ENCODE measurements at regions not wholly inside any gene's neighbourhood (a gene's known extent, or its start where the extent isn't known, plus 50 kb on each side); places are given as distances from the start of the nearest gene placed in this dataset.

DNA sequence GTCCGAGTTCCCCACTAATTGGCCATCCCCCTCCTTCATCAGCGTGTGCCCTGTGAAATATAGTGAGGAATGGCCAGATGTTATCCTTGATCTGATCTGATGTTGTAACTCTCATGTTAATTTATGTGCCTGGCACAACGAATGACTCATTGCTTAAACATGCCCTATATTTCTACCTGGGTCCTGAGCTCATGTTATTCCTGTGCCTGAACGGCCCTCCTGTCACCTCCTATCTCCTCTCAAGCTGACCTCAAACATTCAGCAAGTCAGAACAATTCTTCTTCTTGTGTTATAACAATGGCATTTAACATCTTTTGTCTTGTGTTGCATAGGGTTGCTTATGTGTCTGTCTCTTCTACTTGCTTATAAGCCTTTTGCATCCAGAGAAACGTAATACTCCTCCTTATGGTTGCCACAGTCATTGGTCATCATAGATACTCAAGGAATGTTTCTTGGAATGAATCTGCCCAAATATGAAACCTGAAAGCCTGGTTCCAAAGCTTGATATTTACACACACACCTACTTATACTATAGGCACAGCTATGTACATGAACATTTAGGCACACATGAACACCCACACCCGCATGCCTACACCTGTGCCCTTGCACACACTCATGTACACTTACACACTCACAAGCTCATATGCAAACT lies 80.2 kb upstream of the PHLPP1 start:
- no peak for DNase-seq
- Histone ChIP-seq H3K36me3 (ENCODE audit: insufficient read depth in 1 of 2, low read depth in 1 of 2) (no peaks in the 10 kb centered on the region), H3K4me3 (no peak overlapping the region), H3K4me1 (no peaks in the 10 kb centered on the region), H3K9me3 (no peaks in the 10 kb centered on the region), H3K27me3 (ENCODE audit: insufficient read depth in 3 of 3, low read length in 2 of 3) (peaks cover 0 to 5% (median 1%) of the 10 kb centered on the region in 3 donors), H3K27ac (no peak overlapping the region)
- ATAC-seq: no peak
- intact Hi-C loops (cut with DNase I): loop anchor here in 1 of 2 donors (5.0 kb wide), 1 partner anchor 347 kb away; no protein-coding TSS in a partner anchor
- TF ChIP-seq, protein P1, sequence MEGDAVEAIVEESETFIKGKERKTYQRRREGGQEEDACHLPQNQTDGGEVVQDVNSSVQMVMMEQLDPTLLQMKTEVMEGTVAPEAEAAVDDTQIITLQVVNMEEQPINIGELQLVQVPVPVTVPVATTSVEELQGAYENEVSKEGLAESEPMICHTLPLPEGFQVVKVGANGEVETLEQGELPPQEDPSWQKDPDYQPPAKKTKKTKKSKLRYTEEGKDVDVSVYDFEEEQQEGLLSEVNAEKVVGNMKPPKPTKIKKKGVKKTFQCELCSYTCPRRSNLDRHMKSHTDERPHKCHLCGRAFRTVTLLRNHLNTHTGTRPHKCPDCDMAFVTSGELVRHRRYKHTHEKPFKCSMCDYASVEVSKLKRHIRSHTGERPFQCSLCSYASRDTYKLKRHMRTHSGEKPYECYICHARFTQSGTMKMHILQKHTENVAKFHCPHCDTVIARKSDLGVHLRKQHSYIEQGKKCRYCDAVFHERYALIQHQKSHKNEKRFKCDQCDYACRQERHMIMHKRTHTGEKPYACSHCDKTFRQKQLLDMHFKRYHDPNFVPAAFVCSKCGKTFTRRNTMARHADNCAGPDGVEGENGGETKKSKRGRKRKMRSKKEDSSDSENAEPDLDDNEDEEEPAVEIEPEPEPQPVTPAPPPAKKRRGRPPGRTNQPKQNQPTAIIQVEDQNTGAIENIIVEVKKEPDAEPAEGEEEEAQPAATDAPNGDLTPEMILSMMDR (IDR thresholded peaks at IDR 0.05): no peak
- WGBS, 3 donors: 69 to 75% (median 73%) methylated on average over 6 of the region's 6 CpGs

DNA sequence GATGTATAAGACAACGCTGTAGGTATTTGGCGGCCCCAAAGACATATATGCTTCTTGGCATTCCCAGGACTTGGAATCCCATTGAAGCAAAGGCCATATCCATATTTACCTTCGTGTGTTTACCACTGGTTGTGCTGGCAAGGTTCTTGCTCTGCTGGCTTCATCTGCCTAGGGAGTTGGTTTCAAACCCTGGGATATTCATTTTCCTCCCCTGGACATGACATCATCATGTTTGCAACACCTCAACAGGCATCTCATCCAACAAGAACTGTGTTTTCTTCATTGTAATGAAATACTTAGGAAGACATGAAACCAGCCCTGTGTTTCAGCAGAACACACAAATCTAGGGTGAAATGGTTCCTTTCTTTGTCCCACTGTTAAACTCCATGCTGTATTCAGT lies 77.9 kb upstream of the PHLPP1 start:
- H3K4me1 ChIP-seq: no peaks in the 10 kb centered on the region
- H3K9me3 ChIP-seq: no peaks in the 10 kb centered on the region
- no peaks in the 10 kb centered on the region for H3K36me3 ChIP-seq (ENCODE audit: insufficient read depth in 1 of 2, low read depth in 1 of 2)
- H3K4me3 ChIP-seq: no peak overlapping the region
- no peak overlapping the region for H3K27ac ChIP-seq
- 72 to 91% (median 82%) methylated on average over 3 of the region's 3 CpGs for WGBS, 3 donors
- ATAC-seq: no peak
- intact Hi-C loops (cut with DNase I): loop anchor here in 1 of 2 donors (5.0 kb wide), 1 partner anchor 345 kb away; no protein-coding TSS in a partner anchor
- no peak for DNase-seq
- peaks cover 0 to 1% (median under 1%) of the 10 kb centered on the region in 3 donors for H3K27me3 ChIP-seq (ENCODE audit: insufficient read depth in 3 of 3, low read length in 2 of 3)
- TF ChIP-seq, protein P1 (IDR thresholded peaks at IDR 0.05): no peak

DNA sequence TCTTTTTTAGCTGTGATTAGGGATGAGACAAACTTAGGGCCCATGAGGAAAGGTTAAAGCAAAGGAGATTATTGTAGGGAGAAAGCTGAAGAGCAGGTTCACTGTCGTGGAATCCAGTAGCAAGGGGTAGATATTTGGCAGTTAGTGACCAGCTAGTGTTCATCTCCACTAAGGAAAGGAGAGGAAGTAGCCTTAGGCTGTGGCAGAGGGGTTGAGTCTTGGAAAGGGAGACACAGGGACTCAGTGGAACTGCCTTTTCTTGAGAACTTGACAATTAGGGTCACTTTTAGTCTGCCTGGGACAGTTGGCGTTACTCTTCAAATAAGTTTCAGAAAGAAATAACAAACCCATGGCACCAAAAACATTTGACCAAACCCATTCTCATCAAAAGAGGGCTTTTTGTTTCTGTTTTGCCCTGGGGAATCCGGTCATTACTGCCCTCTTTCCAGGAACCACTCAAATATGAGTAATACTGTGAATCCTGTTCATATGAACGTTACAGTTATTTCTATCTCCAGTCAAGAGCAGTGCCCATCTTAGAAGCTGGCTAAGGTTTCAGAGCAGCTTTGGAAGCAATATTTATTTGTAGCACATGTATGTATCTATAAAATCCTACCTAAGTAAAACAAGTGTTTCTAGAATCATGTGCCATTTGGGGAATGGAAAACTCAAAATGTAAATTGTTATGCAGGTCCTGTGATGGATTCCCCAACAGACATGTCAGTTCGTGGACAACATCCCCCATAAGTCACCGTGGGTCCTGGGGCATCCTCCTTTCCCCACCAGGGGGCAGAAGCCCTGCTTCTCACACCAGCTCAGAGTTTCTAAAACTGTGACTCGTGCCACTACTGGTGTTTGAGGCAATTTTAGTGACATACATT lies 77.3 kb upstream of the PHLPP1 start:
- intact Hi-C loops (cut with DNase I): loop anchor here in 1 of 2 donors (5.0 kb wide), 1 partner anchor 344 kb away; no protein-coding TSS in a partner anchor
- WGBS, 3 donors: 57 to 59% (median 57%) methylated on average over 7 of the region's 7 CpGs

DNA sequence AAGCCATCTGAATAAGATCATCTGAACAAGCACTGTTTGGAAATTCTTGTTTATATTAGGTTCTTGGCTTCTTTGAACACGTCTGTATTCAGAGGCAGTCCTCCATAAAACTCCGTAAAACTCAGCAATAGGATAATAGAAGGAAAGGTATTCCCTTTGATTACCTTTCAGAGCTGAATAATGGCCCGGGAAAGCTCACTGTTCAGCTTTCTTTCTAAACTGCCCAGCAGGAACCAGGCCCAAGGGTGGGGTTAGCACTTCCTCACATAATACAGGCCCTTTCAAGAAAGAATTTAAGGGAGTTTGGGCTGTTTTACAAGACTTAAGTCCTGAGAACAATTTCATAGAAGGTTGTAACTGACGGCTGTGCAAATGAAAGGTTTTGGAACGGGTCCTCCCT lies 72.2 kb upstream of the PHLPP1 start:
- no peak overlapping the region for H3K4me3 ChIP-seq
- 58 to 63% (median 61%) methylated on average over 5 of the region's 5 CpGs for WGBS, 3 donors
- H3K27me3 ChIP-seq (ENCODE audit: insufficient read depth in 3 of 3, low read length in 2 of 3): no peaks in the 10 kb centered on the region
- no peaks in the 10 kb centered on the region for H3K4me1 ChIP-seq
- no peak for ATAC-seq
- DNase-seq: no peak
- no peaks in the 10 kb centered on the region for H3K36me3 ChIP-seq (ENCODE audit: insufficient read depth in 1 of 2, low read depth in 1 of 2)
- H3K9me3 ChIP-seq: no peaks in the 10 kb centered on the region
- intact Hi-C loops (cut with DNase I): loop anchor here in 1 of 2 donors (10.0 kb wide), 1 partner anchor 62 kb away; no protein-coding TSS in a partner anchor
- H3K27ac ChIP-seq: no peak overlapping the region
- TF ChIP-seq, protein P1 (IDR thresholded peaks at IDR 0.05): no peak

More for the DNA sequence above, 77.3 kb upstream of the PHLPP1 start:
- Histone ChIP-seq H3K27ac (no peak overlapping the region), H3K27me3 (ENCODE audit: insufficient read depth in 3 of 3, low read length in 2 of 3) (peaks cover 0 to 1% (median 0%) of the 10 kb centered on the region in 3 donors), H3K4me3 (no peak overlapping the region), H3K4me1 (no peaks in the 10 kb centered on the region), H3K9me3 (no peaks in the 10 kb centered on the region), H3K36me3 (ENCODE audit: insufficient read depth in 1 of 2, low read depth in 1 of 2) (no peaks in the 10 kb centered on the region)
- peak in 1 of 4 donors; percentile 53 for ATAC-seq
- TF ChIP-seq, protein P1 (IDR thresholded peaks at IDR 0.05): peak; percentile 55
- no peak for DNase-seq
